HCT116 (cell line): ENCODE measurements at regions not wholly inside any gene's neighbourhood (a gene's known extent, or its start where the extent isn't known, plus 50 kb on each side); places are given as distances from the start of the nearest gene placed in this dataset.

Source experiments
- ATAC-seq: fragments of 200-7000 bp; cut with Tn5 transposase; 2 replicates; pipeline ENCODE4 v1.9.1; 2020; ENCODE audit warnings: mild to moderate bottlenecking, moderate library complexity
- BruUV-seq: library from RNA; stranded (reverse); fragments of 400-500 nt; replicated peaks from 2 replicates; lab custom pipeline; 2021; lab: Mats Ljungman, UMichigan
- CTCF ChIA-PET: fragments of 300-600 bp; sonication (Branson Sonifier 250); formaldehyde crosslinking; loops from one replicate; lab custom pipeline; 2021; ENCODE audit warnings: antibody characterized with exemption; lab: Charles Lee
- POLR2A ChIA-PET: fragments of 300-600, 350-600 bp; sonication (Branson Sonifier 250); formaldehyde crosslinking; loops from one replicate; lab custom pipeline; 2021; ENCODE audit warnings: antibody characterized with exemption; lab: Charles Lee
- RAD21 ChIA-PET, 2 experiments: fragments of 300-600 bp; sonication (Branson Sonifier 250); formaldehyde crosslinking; loops; one replicate each; lab custom pipeline; 2023; ENCODE audit warnings: low total read pairs in 2 of 2; ENCODE audit not compliant: uncharacterized antibody in 2 of 2, unreplicated experiment in 2 of 2, low non-redundant PET in 1 of 2; lab: Charles Lee
- DNase-seq: peaks from one replicate; pipeline ENCODE4 v3.0.0-alpha.2; 2010; ENCODE audit warnings: low read depth, low spot score
- H2AFZ ChIP-seq: fragments of 200-600 bp; shearing (Covaris generic), sonication (generic); 2 replicates; pipeline ENCODE4 v1.6.1; 2017; ENCODE audit warnings: low read depth, mixed run types, mixed read lengths, antibody characterized with exemption, low read length; ENCODE audit not compliant: poor library complexity, severe bottlenecking
- H3K27ac ChIP-seq: 2 replicates; pipeline ENCODE4 v1.5.1; 2012; ENCODE audit warnings: low read depth, low read length
- H3K27me3 ChIP-seq: fragments of 200-600 bp; sonication (generic); 2 replicates; pipeline ENCODE4 v1.6.1; 2016; ENCODE audit warnings: mixed run types, low read length, mixed read lengths; ENCODE audit not compliant: insufficient read depth
- H3K36me3 ChIP-seq, 2 experiments: fragments of 200-500 bp in 1 of 2; fragments of 200-600 bp in 1 of 2; sonication (Bioruptor generic) in 1 of 2; sonication (generic) in 1 of 2; 2 replicates each; pipeline versions ENCODE4 v1.5.1 to v1.6.1; 2014 to 2016; ENCODE audit warnings: low read length in 2 of 2, inconsistent platforms in 1 of 2, mixed read lengths in 1 of 2, mixed run types in 1 of 2; ENCODE audit not compliant: insufficient read depth in 2 of 2, control insufficient read depth in 1 of 2
- H3K4me1 ChIP-seq, 2 experiments: fragments of 200-600 bp in 1 of 2; sonication (generic) in 1 of 2; 2 replicates each; pipeline versions ENCODE4 v1.5.1 to v1.6.1; 2012 to 2017; ENCODE audit warnings: low read length in 2 of 2, inconsistent platforms in 1 of 2, mild to moderate bottlenecking in 1 of 2, mixed read lengths in 1 of 2, mixed run types in 1 of 2, moderate library complexity in 1 of 2; ENCODE audit not compliant: insufficient read depth in 2 of 2, control insufficient read depth in 1 of 2
- H3K4me2 ChIP-seq: fragments of 200-600 bp; sonication (generic); 2 replicates; pipeline ENCODE4 v1.6.1; 2017; ENCODE audit warnings: mixed run types, low read length, mixed read lengths
- H3K4me3 ChIP-seq, 2 experiments: fragments of 200-600 bp in 1 of 2; sonication (generic) in 1 of 2; replicated peaks in 1 of 2; 2 replicates each; pipeline ENCODE4 v1.5.1; 2011 to 2016; ENCODE audit warnings: low read length in 2 of 2, control low read depth in 1 of 2, low read depth in 1 of 2, mild to moderate bottlenecking in 1 of 2, mixed read lengths in 1 of 2, mixed run types in 1 of 2
- H3K79me2 ChIP-seq: fragments of 200-600 bp; sonication (generic); 2 replicates; pipeline ENCODE4 v1.6.1; 2017; ENCODE audit warnings: mild to moderate bottlenecking, mixed run types, low read length, moderate library complexity, mixed read lengths; ENCODE audit not compliant: insufficient read depth
- H3K9ac ChIP-seq: fragments of 200-600 bp; sonication (generic); 2 replicates; pipeline ENCODE4 v1.6.1; 2016; ENCODE audit warnings: low read length, mixed read lengths
- H3K9me2 ChIP-seq: fragments of 200-600 bp; sonication (generic), shearing (Covaris generic); 2 replicates; pipeline ENCODE4 v1.6.1; 2017; ENCODE audit warnings: mixed run types, mild to moderate bottlenecking, moderate library complexity; ENCODE audit not compliant: insufficient read depth
- H3K9me3 ChIP-seq, 2 experiments: fragments of 200-500 bp in 1 of 2; fragments of 200-600 bp in 1 of 2; sonication (Bioruptor generic) in 1 of 2; sonication (generic) in 1 of 2; 2 replicates each; pipeline ENCODE4 v1.6.1; 2014 to 2017; ENCODE audit warnings: low read length in 2 of 2, mixed read lengths in 2 of 2, inconsistent platforms in 1 of 2, low read depth in 1 of 2, mild to moderate bottlenecking in 1 of 2, mixed run types in 1 of 2, moderate library complexity in 1 of 2; ENCODE audit not compliant: control insufficient read depth in 1 of 2, insufficient read depth in 1 of 2
- H4K20me1 ChIP-seq: fragments of 200-600 bp; sonication (generic), shearing (Covaris generic); 2 replicates; pipeline ENCODE4 v1.6.1; 2017; ENCODE audit warnings: mixed run types, mild to moderate bottlenecking, moderate library complexity; ENCODE audit not compliant: insufficient read depth
- EGR1 ChIP-seq: IDR thresholded peaks from 2 replicates; pipeline ENCODE4 v1.6.1; 2012; ENCODE audit warnings: low read depth
- ELF1 ChIP-seq: IDR thresholded peaks from 2 replicates; pipeline ENCODE4 v1.6.1; 2012; ENCODE audit warnings: low read depth, borderline replicate concordance
- EZH2 ChIP-seq: fragments of 200-600 bp; sonication (generic); IDR thresholded peaks from 2 replicates; pipeline ENCODE4 v1.6.1; 2017; ENCODE audit warnings: antibody characterized with exemption, mixed run types
- FOSL1 ChIP-seq: IDR thresholded peaks from 2 replicates; pipeline ENCODE4 v1.6.1; 2012; ENCODE audit warnings: low read depth
- JUND ChIP-seq: IDR thresholded peaks from 2 replicates; pipeline ENCODE4 v1.6.1; 2012
- POLR2A ChIP-seq: IDR thresholded peaks from 2 replicates; pipeline ENCODE4 v1.7.0; 2011; ENCODE audit warnings: borderline replicate concordance; ENCODE audit not compliant: insufficient read depth, insufficient read length; ENCODE audit errors: extremely low read depth
- SIN3A ChIP-seq: IDR thresholded peaks from 2 replicates; pipeline ENCODE4 v1.6.1; 2012; ENCODE audit warnings: low read depth
- SP1 ChIP-seq: IDR thresholded peaks from 2 replicates; pipeline ENCODE4 v1.6.1; 2012; ENCODE audit warnings: low read depth
- TCF7L2 ChIP-seq: IDR thresholded peaks from 2 replicates; pipeline ENCODE4 v1.7.0; 2011; ENCODE audit warnings: borderline replicate concordance, inconsistent platforms; ENCODE audit not compliant: insufficient read depth, insufficient read length; ENCODE audit errors: extremely low read depth
- YY1 ChIP-seq: IDR thresholded peaks from 2 replicates; pipeline ENCODE4 v1.6.1; 2011; ENCODE audit warnings: low read length, low read depth, moderate library complexity, mild to moderate bottlenecking; ENCODE audit not compliant: insufficient replicate concordance; ENCODE audit errors: extremely low read depth
- ZFX ChIP-seq: fragments of 450-650 bp; IDR thresholded peaks from 2 replicates; pipeline ENCODE4 v1.6.1; 2017
- ZNF274 ChIP-seq: fragments of 200-500 bp; sonication (Bioruptor generic); IDR thresholded peaks from 2 replicates; pipeline ENCODE4 v1.6.1; 2014; ENCODE audit warnings: mild to moderate bottlenecking, low read depth, low read length, inconsistent platforms
- intact Hi-C: fragments of 100-400 bp; cut with micrococcal nuclease; formaldehyde crosslinking; loops from 2 replicates; pipeline ENCODE4 v1.10.0; 2022

DNA sequence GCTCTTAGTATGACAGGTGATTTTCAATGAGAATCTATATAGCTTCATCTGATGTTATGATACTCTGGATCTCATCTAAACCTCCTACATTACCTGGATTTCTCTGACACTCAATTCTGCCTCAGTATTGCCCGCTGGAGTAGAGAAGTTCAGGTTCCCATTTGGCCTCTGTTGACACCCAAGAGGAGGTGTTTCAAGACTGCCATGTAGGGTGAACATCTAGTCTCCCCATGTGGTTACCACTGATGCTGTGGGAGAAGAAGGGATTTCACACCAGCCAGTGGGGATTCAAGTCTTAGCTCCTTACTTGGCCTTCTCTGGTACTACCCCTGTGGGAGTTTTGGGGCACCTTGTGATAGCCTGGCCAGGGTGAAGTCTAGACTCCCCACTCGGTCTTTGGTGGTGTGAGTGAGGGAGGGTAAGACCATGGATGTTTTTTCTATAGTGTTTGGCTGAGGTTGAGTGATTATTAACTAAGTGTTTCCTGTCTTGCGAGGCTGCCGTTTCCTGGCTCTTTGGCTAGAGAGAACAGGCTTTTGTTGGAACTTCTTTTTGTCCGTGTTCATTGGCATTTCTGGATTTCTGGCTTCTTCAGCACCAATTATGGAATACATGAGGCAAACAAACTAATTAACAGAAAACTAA is 90.7 kb downstream of the RHOU start:
- BruUV-seq: no TSS peak

DNA sequence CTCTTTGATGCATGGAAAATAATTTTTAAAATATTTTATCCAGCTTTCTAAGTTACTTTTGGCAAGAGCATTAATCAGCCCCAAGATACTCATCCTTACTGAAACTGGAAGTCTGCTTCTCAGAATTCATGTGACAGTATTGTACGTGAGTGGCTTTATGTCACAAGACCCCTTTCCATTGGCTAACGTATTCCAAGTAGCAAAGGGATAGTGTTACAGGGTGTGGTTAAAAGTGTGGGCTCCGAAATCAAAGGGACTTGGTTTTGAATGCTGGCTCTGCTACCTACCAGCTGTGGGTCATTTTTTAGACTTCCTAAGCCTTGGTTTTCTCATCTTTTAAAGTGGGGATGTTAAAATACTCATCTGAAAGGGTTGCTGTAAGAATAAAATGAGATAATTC is 91.7 kb downstream of the RHOU start:
- Histone ChIP-seq H3K79me2 (no peaks in the 10 kb centered on the region), H4K20me1 (no peaks in the 10 kb centered on the region), H3K9ac (no peak overlapping the region), H3K9me3 (no peaks in the 10 kb centered on the region), H3K27ac (no peak overlapping the region), H2AFZ (no peak overlapping the region), H3K4me1 (peaks cover 20 to 23% of the 10 kb centered on the region in 2 experiments), H3K4me2 (no peak overlapping the region), H3K4me3 (no peak overlapping the region), H3K27me3 (no peaks in the 10 kb centered on the region), H3K9me2 (no peaks in the 10 kb centered on the region), H3K36me3 (no peaks in the 10 kb centered on the region)
- DNase-seq (no peak), ATAC-seq (no peak)
- no peak for TF ChIP-seq JUND
- no peak for TF ChIP-seq EGR1
- TF ChIP-seq ZFX: no peak
- ChIA-PET RAD21 (no interaction called here), POLR2A (interaction anchor here (0.6 kb wide), 1 partner anchor 1896 kb away, joined by 3 read pairs; no protein-coding TSS in a partner anchor), CTCF (no interaction called here)
- no TSS peak for BruUV-seq
- intact Hi-C loops: no loop called here

More for the DNA sequence above, 90.7 kb downstream of the RHOU start:
- H3K4me3 ChIP-seq: no peak overlapping the region
- ChIA-PET POLR2A (no interaction called here), RAD21 (no interaction called here), CTCF (no interaction called here)
- H3K27me3 ChIP-seq: no peaks in the 10 kb centered on the region
- H3K79me2 ChIP-seq: no peaks in the 10 kb centered on the region
- ATAC-seq (no peak), DNase-seq (no peak)
- H3K9ac ChIP-seq: no peak overlapping the region
- H3K4me2 ChIP-seq: no peak overlapping the region
- H2AFZ ChIP-seq: no peak overlapping the region
- no peak overlapping the region for H3K27ac ChIP-seq
- TF ChIP-seq JUND (no peak), EZH2 (no peak), EGR1 (no peak), TCF7L2 (no peak), SIN3A (no peak), ELF1 (no peak), SP1 (no peak), YY1 (no peak), ZFX (no peak), POLR2A (no peak), ZNF274 (no peak), FOSL1 (no peak)
- no peaks in the 10 kb centered on the region for H3K36me3 ChIP-seq
- no peaks in the 10 kb centered on the region for H3K9me3 ChIP-seq
- peaks cover 13 to 16% of the 10 kb centered on the region in 2 experiments for H3K4me1 ChIP-seq
- intact Hi-C loops: no loop called here
- H3K9me2 ChIP-seq: no peaks in the 10 kb centered on the region
- H4K20me1 ChIP-seq: no peaks in the 10 kb centered on the region
